CD4-positive, CD25-positive, alpha-beta regulatory T cell (primary cell): ENCODE measurements at regions not wholly inside any gene's neighbourhood (a gene's known extent, or its start where the extent isn't known, plus 50 kb on each side); places are given as distances from the start of the nearest gene placed in this dataset.
"Not testable (repeated sequence)": the region's sequence is repeated elsewhere in the genome, so short reads cannot be mapped to it uniquely, and the experiment has no call there.

Experiments used
- ATAC-seq, 2 donors: fragments of 150-1000 bp; cut with Tn5 transposase; one replicate each; pipeline ENCODE4 v1.10.0; 2021; ENCODE audit warnings: low read depth in 2 of 2, moderate number of reproducible peaks in 2 of 2, moderate library complexity in 1 of 2
- DNase-seq, 3 donors: peaks; one replicate each; pipeline versions ENCODE4 v3.0.0 to v3.0.0-alpha.2; 2012 to 2022; ENCODE audit warnings: mixed read lengths in 1 of 3
- H3K27ac ChIP-seq: one replicate; pipeline ENCODE4 v1.7.0; 2013; ENCODE audit warnings: mild to moderate bottlenecking, low read length; ENCODE audit not compliant: insufficient read depth, poor library complexity, severe bottlenecking
- H3K27me3 ChIP-seq: one replicate; pipeline ENCODE4 v1.7.0; 2013; ENCODE audit warnings: low read length; ENCODE audit not compliant: control insufficient read depth, insufficient read depth
- H3K36me3 ChIP-seq: one replicate; pipeline ENCODE4 v1.7.0; 2013; ENCODE audit warnings: mild to moderate bottlenecking, low read length, moderate library complexity; ENCODE audit not compliant: control insufficient read depth, insufficient read depth
- H3K4me1 ChIP-seq: 2 replicates; pipeline ENCODE4 v1.7.0; 2013; ENCODE audit warnings: mild to moderate bottlenecking, low read length; ENCODE audit not compliant: insufficient read depth, control insufficient read depth, poor library complexity, severe bottlenecking
- H3K4me3 ChIP-seq: one replicate; pipeline ENCODE4 v1.7.0; 2013; ENCODE audit warnings: low read depth, mild to moderate bottlenecking, low read length, moderate library complexity
- H3K9me3 ChIP-seq, 2 experiments: 1 replicate in 1 of 2; 2 replicates in 1 of 2; pipeline ENCODE4 v1.7.0; 2013; ENCODE audit warnings: low read length in 2 of 2, mild to moderate bottlenecking in 1 of 2, moderate library complexity in 1 of 2; ENCODE audit not compliant: control insufficient read depth in 2 of 2
- H3K27ac Mint-ChIP-seq, 3 donors: one replicate each; pipeline ENCODE4 v1.8.0; 2020 to 2022; ENCODE audit warnings: mild to moderate bottlenecking in 3 of 3, mixed read lengths in 3 of 3, moderate library complexity in 2 of 3
- H3K27me3 Mint-ChIP-seq: one replicate; pipeline ENCODE4 v1.8.0; 2022; ENCODE audit warnings: mild to moderate bottlenecking, mixed read lengths
- H3K36me3 Mint-ChIP-seq: one replicate; pipeline ENCODE4 v1.8.0; 2020; ENCODE audit warnings: mixed read lengths
- H3K4me1 Mint-ChIP-seq, 4 donors: one replicate each; pipeline ENCODE4 v1.8.0; 2020 to 2022; ENCODE audit warnings: mixed read lengths in 4 of 4, mild to moderate bottlenecking in 1 of 4
- H3K4me3 Mint-ChIP-seq, 4 donors: one replicate each; pipeline ENCODE4 v1.8.0; 2020 to 2022; ENCODE audit warnings: mild to moderate bottlenecking in 4 of 4, mixed read lengths in 4 of 4, moderate library complexity in 3 of 4
- H3K9me3 Mint-ChIP-seq, 7 donors: one replicate each; pipeline ENCODE4 v1.8.0; 2020 to 2022; ENCODE audit warnings: mixed read lengths in 7 of 7, mild to moderate bottlenecking in 3 of 7, moderate library complexity in 2 of 7

GRCh38 chr4:74505355-74505978 lies 60.5 kb downstream of the AREG start:
- not testable (repeated sequence) for H3K9me3 ChIP-seq, H3K36me3 ChIP-seq, H3K4me3 Mint-ChIP-seq, H3K27ac Mint-ChIP-seq, H3K27me3 ChIP-seq, H3K4me1 ChIP-seq, H3K4me1 Mint-ChIP-seq, H3K4me3 ChIP-seq, ATAC-seq, H3K27ac ChIP-seq, H3K36me3 Mint-ChIP-seq, DNase-seq
- Mint-ChIP-seq H3K27me3 (peaks cover 11% of the 10 kb centered on the region), H3K9me3 (peaks cover 0 to 12% (median 2%) of the 10 kb centered on the region in 7 donors)

GRCh38 chr4:74509363-74509762 lies 64.4 kb downstream of the AREG start:
- H3K36me3 Mint-ChIP-seq, ATAC-seq, H3K36me3 ChIP-seq, H3K27ac ChIP-seq, H3K4me1 Mint-ChIP-seq, H3K27ac Mint-ChIP-seq, H3K9me3 ChIP-seq, H3K4me1 ChIP-seq, H3K4me3 Mint-ChIP-seq, H3K4me3 ChIP-seq, H3K27me3 ChIP-seq, DNase-seq: not testable (repeated sequence)
- Mint-ChIP-seq H3K27me3 (peaks cover 11% of the 10 kb centered on the region), H3K9me3 (peaks cover 0 to 12% (median 3%) of the 10 kb centered on the region in 7 donors)

- no peak overlapping the region for H3K27ac ChIP-seq
- Mint-ChIP-seq H3K27ac (no peak overlapping the region), H3K9me3 (peaks cover 0 to 2% (median 0%) of the 10 kb centered on the region in 7 donors), H3K27me3 (no peaks in the 10 kb centered on the region), H3K36me3 (no peaks in the 10 kb centered on the region), H3K4me1 (no peaks in the 10 kb centered on the region), H3K4me3 (no peak overlapping the region)
- H3K4me1 ChIP-seq = no peaks in the 10 kb centered on the region
- DNase-seq = no peak
- H3K4me3 ChIP-seq = no peak overlapping the region
- no peaks in the 10 kb centered on the region for H3K27me3 ChIP-seq
- no peaks in the 10 kb centered on the region for H3K36me3 ChIP-seq
- no peak for ATAC-seq
- no peaks in the 10 kb centered on the region for H3K9me3 ChIP-seq
Observed at GRCh38 chr4:74516303-74516702, 71.4 kb downstream of the AREG start.

- H3K4me3 Mint-ChIP-seq = no peak overlapping the region
- H3K27me3 Mint-ChIP-seq = no peaks in the 10 kb centered on the region
- no peaks in the 10 kb centered on the region for H3K4me1 ChIP-seq
- H3K27ac Mint-ChIP-seq = no peak overlapping the region
- no peaks in the 10 kb centered on the region for H3K36me3 Mint-ChIP-seq
- H3K36me3 ChIP-seq = no peaks in the 10 kb centered on the region
- DNase-seq (no peak), ATAC-seq (no peak)
- no peaks in the 10 kb centered on the region for H3K4me1 Mint-ChIP-seq
- no peak overlapping the region for H3K27ac ChIP-seq
- H3K4me3 ChIP-seq = no peak overlapping the region
- no peaks in the 10 kb centered on the region for H3K9me3 ChIP-seq
- no peaks in the 10 kb centered on the region for H3K27me3 ChIP-seq
- H3K9me3 Mint-ChIP-seq = no peaks in the 10 kb centered on the region
Observed at GRCh38 chr4:74517996-74518395, 73.1 kb downstream of the AREG start.

- no peak overlapping the region for H3K27ac Mint-ChIP-seq
- no peaks in the 10 kb centered on the region for H3K36me3 Mint-ChIP-seq
- H3K4me3 Mint-ChIP-seq = no peak overlapping the region
- DNase-seq (no peak), ATAC-seq (no peak)
- no peaks in the 10 kb centered on the region for H3K27me3 ChIP-seq
- no peak overlapping the region for H3K4me3 ChIP-seq
- H3K27ac ChIP-seq = no peak overlapping the region
- H3K9me3 Mint-ChIP-seq = no peaks in the 10 kb centered on the region
- no peaks in the 10 kb centered on the region for H3K9me3 ChIP-seq
- no peaks in the 10 kb centered on the region for H3K36me3 ChIP-seq
- no peaks in the 10 kb centered on the region for H3K4me1 Mint-ChIP-seq
- no peaks in the 10 kb centered on the region for H3K4me1 ChIP-seq
- no peaks in the 10 kb centered on the region for H3K27me3 Mint-ChIP-seq
Observed at GRCh38 chr4:74522251-74522991, 77.5 kb downstream of the AREG start.

GRCh38 chr4:74523096-74523495 lies 78.2 kb downstream of the AREG start:
- H3K27me3 Mint-ChIP-seq = no peaks in the 10 kb centered on the region
- Histone ChIP-seq H3K27ac (no peak overlapping the region), H3K9me3 (no peaks in the 10 kb centered on the region), H3K4me3 (no peak overlapping the region), H3K4me1 (no peaks in the 10 kb centered on the region), H3K27me3 (no peaks in the 10 kb centered on the region), H3K36me3 (no peaks in the 10 kb centered on the region)
- no peak overlapping the region for H3K4me3 Mint-ChIP-seq
- no peaks in the 10 kb centered on the region for H3K4me1 Mint-ChIP-seq
- ATAC-seq (no peak), DNase-seq (no peak)
- no peaks in the 10 kb centered on the region for H3K9me3 Mint-ChIP-seq
- no peaks in the 10 kb centered on the region for H3K36me3 Mint-ChIP-seq
- H3K27ac Mint-ChIP-seq = no peak overlapping the region

GRCh38 chr4:74524985-74525384 lies 80.0 kb downstream of the AREG start:
- H3K4me3 Mint-ChIP-seq = no peak overlapping the region
- Histone ChIP-seq H3K4me3 (no peak overlapping the region), H3K4me1 (no peaks in the 10 kb centered on the region), H3K36me3 (no peaks in the 10 kb centered on the region), H3K27me3 (no peaks in the 10 kb centered on the region), H3K27ac (no peak overlapping the region), H3K9me3 (no peaks in the 10 kb centered on the region)
- no peak overlapping the region for H3K27ac Mint-ChIP-seq
- DNase-seq = no peak
- no peaks in the 10 kb centered on the region for H3K4me1 Mint-ChIP-seq
- H3K27me3 Mint-ChIP-seq = no peaks in the 10 kb centered on the region
- H3K36me3 Mint-ChIP-seq = no peaks in the 10 kb centered on the region
- no peaks in the 10 kb centered on the region for H3K9me3 Mint-ChIP-seq
- no peak for ATAC-seq

GRCh38 chr4:74527049-74527448 lies 82.1 kb downstream of the AREG start:
- no peaks in the 10 kb centered on the region for H3K9me3 ChIP-seq
- ATAC-seq = no peak
- Mint-ChIP-seq H3K4me3 (no peak overlapping the region), H3K36me3 (no peaks in the 10 kb centered on the region), H3K9me3 (no peaks in the 10 kb centered on the region), H3K27ac (no peak overlapping the region), H3K4me1 (no peaks in the 10 kb centered on the region), H3K27me3 (no peaks in the 10 kb centered on the region)
- DNase-seq = no peak
- no peaks in the 10 kb centered on the region for H3K4me1 ChIP-seq
- H3K36me3 ChIP-seq = no peaks in the 10 kb centered on the region
- no peak overlapping the region for H3K4me3 ChIP-seq
- no peak overlapping the region for H3K27ac ChIP-seq
- H3K27me3 ChIP-seq = no peaks in the 10 kb centered on the region
